IMR-90 (cell line): ENCODE measurements at regions not wholly inside any gene's neighbourhood (a gene's known extent, or its start where the extent isn't known, plus 50 kb on each side); places are given as distances from the start of the nearest gene placed in this dataset.

ENCODE experiments used
- ATAC-seq: fragments of 200-7000 bp; cut with Tn5 transposase; 2 replicates; pipeline ENCODE4 v1.9.1; 2020; ENCODE audit warnings: low read depth, mild to moderate bottlenecking, moderate library complexity
- BruUV-seq: library from RNA; stranded (reverse); fragments of 400-500 nt; replicated peaks from 2 replicates; lab custom pipeline; 2021; lab: Mats Ljungman, UMichigan
- CTCF ChIA-PET: fragments of 300-600 bp; formaldehyde crosslinking; extraction: SDS; loops from one replicate; lab custom pipeline; 2021; ENCODE audit warnings: antibody characterized with exemption; lab: Yijun Ruan, JAX
- POLR2A ChIA-PET: fragments of 300-600 bp; sonication (Branson Sonifier 250); formaldehyde crosslinking; loops from one replicate; lab custom pipeline; 2022; ENCODE audit warnings: antibody characterized with exemption; ENCODE audit not compliant: unreplicated experiment; lab: Charles Lee
- DNase-seq: peaks from one replicate; pipeline ENCODE4 v3.0.0; 2013
- H2AFZ ChIP-seq: replicated peaks from 2 replicates; pipeline ENCODE3; 2013; ENCODE audit warnings: low read length, mild to moderate bottlenecking; ENCODE audit not compliant: poor library complexity
- H2AK5ac ChIP-seq: 2 replicates; pipeline ENCODE4 v1.6.1; 2013; ENCODE audit warnings: low read depth, low read length, inconsistent platforms
- H2AK9ac ChIP-seq: replicated peaks from 2 replicates; pipeline ENCODE3; 2013; ENCODE audit warnings: mild to moderate bottlenecking, low read depth, low read length, moderate library complexity; ENCODE audit not compliant: poor library complexity
- H2BK120ac ChIP-seq: 2 replicates; pipeline ENCODE4 v1.6.1; 2013; ENCODE audit warnings: low read depth, low read length, inconsistent platforms
- H2BK15ac ChIP-seq: 3 replicates; pipeline ENCODE4 v1.6.1; 2013; ENCODE audit warnings: low read depth, low read length, inconsistent platforms
- H2BK20ac ChIP-seq: 2 replicates; pipeline ENCODE4 v1.6.1; 2013; ENCODE audit warnings: low read depth, mild to moderate bottlenecking, inconsistent platforms, low read length, moderate library complexity
- H2BK5ac ChIP-seq: 2 replicates; pipeline ENCODE4 v1.6.1; 2013; ENCODE audit warnings: mild to moderate bottlenecking, low read depth, low read length, inconsistent platforms; ENCODE audit not compliant: poor library complexity, severe bottlenecking
- H3K14ac ChIP-seq: replicated peaks from 2 replicates; pipeline ENCODE4 v1.6.1; 2013; ENCODE audit warnings: low read depth, low read length, inconsistent platforms
- H3K18ac ChIP-seq: 2 replicates; pipeline ENCODE4 v1.6.1; 2013; ENCODE audit warnings: low read depth, low read length, control low read depth
- H3K23ac ChIP-seq: 2 replicates; pipeline ENCODE4 v1.6.1; 2013; ENCODE audit warnings: low read depth, low read length, inconsistent platforms
- H3K27ac ChIP-seq: 2 replicates; pipeline ENCODE4 v1.5.1; 2013; ENCODE audit warnings: mild to moderate bottlenecking, control low read depth, low read length; ENCODE audit not compliant: insufficient read depth
- H3K27me3 ChIP-seq: 2 replicates; pipeline ENCODE4 v1.6.1; 2013; ENCODE audit warnings: low read length; ENCODE audit not compliant: control insufficient read depth, insufficient read depth
- H3K36me3 ChIP-seq: 2 replicates; pipeline ENCODE4 v1.6.1; 2013; ENCODE audit warnings: low read length, mixed read lengths; ENCODE audit not compliant: control insufficient read depth, insufficient read depth
- H3K4ac ChIP-seq: 2 replicates; pipeline ENCODE4 v1.6.1; 2013; ENCODE audit warnings: low read depth, low read length, inconsistent platforms
- H3K4me1 ChIP-seq: 2 replicates; pipeline ENCODE4 v1.6.1; 2013; ENCODE audit warnings: low read length, mixed read lengths; ENCODE audit not compliant: control insufficient read depth, insufficient read depth
- H3K4me2 ChIP-seq: 2 replicates; pipeline ENCODE4 v1.6.1; 2013; ENCODE audit warnings: low read depth, mild to moderate bottlenecking, control low read depth, low read length, moderate library complexity
- H3K4me3 ChIP-seq: 2 replicates; pipeline ENCODE4 v1.5.1; 2013; ENCODE audit warnings: low read depth, mild to moderate bottlenecking, control low read depth, low read length, moderate library complexity; ENCODE audit not compliant: insufficient read depth
- H3K56ac ChIP-seq: 2 replicates; pipeline ENCODE4 v1.6.1; 2013; ENCODE audit warnings: low read length, inconsistent platforms; ENCODE audit not compliant: insufficient read depth; ENCODE audit errors: extremely low read depth
- H3K79me1 ChIP-seq, 2 experiments: 2 replicates each; pipeline ENCODE4 v1.6.1; 2013; ENCODE audit warnings: low read length in 2 of 2, inconsistent platforms in 1 of 2, low read depth in 1 of 2
- H3K9ac ChIP-seq: 2 replicates; pipeline ENCODE4 v1.6.1; 2013; ENCODE audit warnings: low read depth, low read length, control low read depth
- H3K9me1 ChIP-seq: 2 replicates; pipeline ENCODE4 v1.6.1; 2013; ENCODE audit warnings: low read length, inconsistent platforms; ENCODE audit not compliant: insufficient read depth
- H3K9me3 ChIP-seq: 2 replicates; pipeline ENCODE4 v1.6.1; 2013; ENCODE audit warnings: low read length; ENCODE audit not compliant: control insufficient read depth, insufficient read depth
- H4K20me1 ChIP-seq: 2 replicates; pipeline ENCODE4 v1.6.1; 2013; ENCODE audit warnings: low read length, inconsistent platforms; ENCODE audit not compliant: insufficient read depth
- H4K5ac ChIP-seq: 2 replicates; pipeline ENCODE4 v1.6.1; 2013; ENCODE audit warnings: mild to moderate bottlenecking, low read depth, low read length, control low read depth
- H4K8ac ChIP-seq, 2 experiments: 2 replicates each; pipeline ENCODE4 v1.6.1; 2013; ENCODE audit warnings: low read depth in 2 of 2, low read length in 2 of 2, control low read depth in 1 of 2, inconsistent platforms in 1 of 2
- H4K91ac ChIP-seq: 2 replicates; pipeline ENCODE4 v1.6.1; 2013; ENCODE audit warnings: low read depth, low read length, inconsistent platforms; ENCODE audit not compliant: insufficient read depth
- BHLHE40 ChIP-seq: fragments of 150-350 bp; IDR thresholded peaks from 2 replicates; pipeline ENCODE4 v1.6.1; 2016; ENCODE audit warnings: mild to moderate bottlenecking, low read depth, low read length
- CEBPB ChIP-seq: IDR thresholded peaks from 2 replicates; pipeline ENCODE4 v1.6.1; 2012; ENCODE audit warnings: low read depth, low read length, improper control_type of control experiment
- CTCF ChIP-seq: conservative IDR thresholded peaks from 2 replicates; pipeline ENCODE4 v1.5.1; 2012; ENCODE audit warnings: mild to moderate bottlenecking, low read depth, low read length, improper control_type of control experiment
- MAFK ChIP-seq: IDR thresholded peaks from 2 replicates; pipeline ENCODE4 v1.6.1; 2012; ENCODE audit warnings: low read depth, low read length, improper control_type of control experiment
- RAD21 ChIP-seq: IDR thresholded peaks from 2 replicates; pipeline ENCODE4 v1.6.1; 2012; ENCODE audit warnings: low read length, improper control_type of control experiment
- RCOR1 ChIP-seq: IDR thresholded peaks from 2 replicates; pipeline ENCODE4 v1.6.1; 2012; ENCODE audit warnings: mild to moderate bottlenecking, low read length, improper control_type of control experiment; ENCODE audit not compliant: insufficient replicate concordance
- RFX5 ChIP-seq: IDR thresholded peaks from 2 replicates; pipeline ENCODE4 v1.8.0; 2012; ENCODE audit warnings: low read depth, mild to moderate bottlenecking, low read length, moderate library complexity
- USF2 ChIP-seq: fragments of 150-350 bp; IDR thresholded peaks from 2 replicates; pipeline ENCODE4 v1.6.1; 2017; ENCODE audit warnings: mild to moderate bottlenecking, antibody characterized with exemption, low read length, low read depth
- WGBS, 2 experiments: methylation state at CpG; one replicate each; pipeline versions ENCODE4 v1.1.5 to v1.1.7; 2013; ENCODE audit warnings: missing lambda C conversion rate in 2 of 2; ENCODE audit not compliant: insufficient read length in 1 of 2; ENCODE audit errors: extremely low coverage in 2 of 2; 5-methylcytosine and 5-hydroxymethylcytosine counted together
- dilution Hi-C: fragments of 300-500 bp; cut with HindIII; formaldehyde crosslinking; loops from one replicate; pipeline ENCODE4 v1.14.3; 2018; ENCODE audit warnings: low sequenced_read_pairs; ENCODE audit not compliant: unreplicated experiment
- in situ Hi-C: fragments of 300-500 bp; cut with MboI; formaldehyde crosslinking; loops from 3 replicates; pipeline ENCODE4 v1.14.3; 2019; ENCODE audit warnings: low sequenced_read_pairs, inconsistent platforms, mixed read lengths
- intact Hi-C: fragments of 100-400 bp; cut with micrococcal nuclease; formaldehyde crosslinking; loops from 2 replicates; pipeline ENCODE4 v1.10.0; 2022

- no peaks in the 10 kb centered on the region for H3K79me1 ChIP-seq
- WGBS, 2 experiments: no CpG with 5 or more reads among the region's 1 CpG
- no peak for DNase-seq
Observed at GRCh38 chr11:24171869-24172268, 325.0 kb upstream of the LUZP2 start.

More at GRCh38 chr11:24171869-24172268, 325.0 kb upstream of the LUZP2 start:
- POLR2A ChIA-PET: no interaction called here
- Histone ChIP-seq H3K14ac (no peak overlapping the region), H4K91ac (no peak overlapping the region), H3K18ac (no peak overlapping the region), H3K23ac (no peak overlapping the region), H2AK9ac (no peak overlapping the region), H2BK5ac (no peak overlapping the region), H3K4me2 (no peak overlapping the region), H2AFZ (no peak overlapping the region), H3K4ac (no peak overlapping the region), H4K8ac (no peak overlapping the region), H2BK20ac (no peak overlapping the region), H3K27me3 (no peaks in the 10 kb centered on the region), H2BK15ac (no peak overlapping the region), H3K4me1 (no peaks in the 10 kb centered on the region), H2BK120ac (no peak overlapping the region), H3K56ac (no peak overlapping the region), H3K9me1 (no peaks in the 10 kb centered on the region), H4K20me1 (no peaks in the 10 kb centered on the region), H3K4me3 (no peak overlapping the region), H3K9ac (no peak overlapping the region), H3K36me3 (no peaks in the 10 kb centered on the region), H3K27ac (no peak overlapping the region), H3K9me3 (no peaks in the 10 kb centered on the region), H2AK5ac (no peak overlapping the region), H4K5ac (no peak overlapping the region)
- in situ Hi-C loops (no loop called here), dilution Hi-C loops (no loop called here), intact Hi-C loops (no loop called here)
- CTCF ChIA-PET: no interaction called here
- BruUV-seq: no TSS peak
- TF ChIP-seq BHLHE40: no peak
- TF ChIP-seq RCOR1: no peak
- TF ChIP-seq USF2: no peak
- TF ChIP-seq CEBPB: no peak
- TF ChIP-seq CTCF: no peak
- no peak for TF ChIP-seq RFX5
- TF ChIP-seq MAFK: no peak
- TF ChIP-seq RAD21: no peak
- ATAC-seq: no peak
